HCT116 (cell line): ENCODE measurements at regions not wholly inside any gene's neighbourhood (a gene's known extent, or its start where the extent isn't known, plus 50 kb on each side); places are given as distances from the start of the nearest gene placed in this dataset.

ENCODE experiments used
- ATAC-seq: fragments of 200-7000 bp; cut with Tn5 transposase; 2 replicates; pipeline ENCODE4 v1.9.1; 2020; ENCODE audit warnings: mild to moderate bottlenecking, moderate library complexity
- BruUV-seq: library from RNA; stranded (reverse); fragments of 400-500 nt; replicated peaks from 2 replicates; lab custom pipeline; 2021; lab: Mats Ljungman, UMichigan
- CTCF ChIA-PET: fragments of 300-600 bp; sonication (Branson Sonifier 250); formaldehyde crosslinking; loops from one replicate; lab custom pipeline; 2021; ENCODE audit warnings: antibody characterized with exemption; lab: Charles Lee
- POLR2A ChIA-PET: fragments of 300-600, 350-600 bp; sonication (Branson Sonifier 250); formaldehyde crosslinking; loops from one replicate; lab custom pipeline; 2021; ENCODE audit warnings: antibody characterized with exemption; lab: Charles Lee
- RAD21 ChIA-PET, 2 experiments: fragments of 300-600 bp; sonication (Branson Sonifier 250); formaldehyde crosslinking; loops; one replicate each; lab custom pipeline; 2023; ENCODE audit warnings: low total read pairs in 2 of 2; ENCODE audit not compliant: uncharacterized antibody in 2 of 2, unreplicated experiment in 2 of 2, low non-redundant PET in 1 of 2; lab: Charles Lee
- DNase-seq: peaks from one replicate; pipeline ENCODE4 v3.0.0-alpha.2; 2010; ENCODE audit warnings: low read depth, low spot score
- H2AFZ ChIP-seq: fragments of 200-600 bp; shearing (Covaris generic), sonication (generic); 2 replicates; pipeline ENCODE4 v1.6.1; 2017; ENCODE audit warnings: low read depth, mixed run types, mixed read lengths, antibody characterized with exemption, low read length; ENCODE audit not compliant: poor library complexity, severe bottlenecking
- H3K27ac ChIP-seq: 2 replicates; pipeline ENCODE4 v1.5.1; 2012; ENCODE audit warnings: low read depth, low read length
- H3K27me3 ChIP-seq: fragments of 200-600 bp; sonication (generic); 2 replicates; pipeline ENCODE4 v1.6.1; 2016; ENCODE audit warnings: mixed run types, low read length, mixed read lengths; ENCODE audit not compliant: insufficient read depth
- H3K36me3 ChIP-seq, 2 experiments: fragments of 200-500 bp in 1 of 2; fragments of 200-600 bp in 1 of 2; sonication (Bioruptor generic) in 1 of 2; sonication (generic) in 1 of 2; 2 replicates each; pipeline versions ENCODE4 v1.5.1 to v1.6.1; 2014 to 2016; ENCODE audit warnings: low read length in 2 of 2, inconsistent platforms in 1 of 2, mixed read lengths in 1 of 2, mixed run types in 1 of 2; ENCODE audit not compliant: insufficient read depth in 2 of 2, control insufficient read depth in 1 of 2
- H3K4me1 ChIP-seq, 2 experiments: fragments of 200-600 bp in 1 of 2; sonication (generic) in 1 of 2; 2 replicates each; pipeline versions ENCODE4 v1.5.1 to v1.6.1; 2012 to 2017; ENCODE audit warnings: low read length in 2 of 2, inconsistent platforms in 1 of 2, mild to moderate bottlenecking in 1 of 2, mixed read lengths in 1 of 2, mixed run types in 1 of 2, moderate library complexity in 1 of 2; ENCODE audit not compliant: insufficient read depth in 2 of 2, control insufficient read depth in 1 of 2
- H3K4me2 ChIP-seq: fragments of 200-600 bp; sonication (generic); 2 replicates; pipeline ENCODE4 v1.6.1; 2017; ENCODE audit warnings: mixed run types, low read length, mixed read lengths
- H3K4me3 ChIP-seq, 2 experiments: fragments of 200-600 bp in 1 of 2; sonication (generic) in 1 of 2; replicated peaks in 1 of 2; 2 replicates each; pipeline ENCODE4 v1.5.1; 2011 to 2016; ENCODE audit warnings: low read length in 2 of 2, control low read depth in 1 of 2, low read depth in 1 of 2, mild to moderate bottlenecking in 1 of 2, mixed read lengths in 1 of 2, mixed run types in 1 of 2
- H3K79me2 ChIP-seq: fragments of 200-600 bp; sonication (generic); 2 replicates; pipeline ENCODE4 v1.6.1; 2017; ENCODE audit warnings: mild to moderate bottlenecking, mixed run types, low read length, moderate library complexity, mixed read lengths; ENCODE audit not compliant: insufficient read depth
- H3K9ac ChIP-seq: fragments of 200-600 bp; sonication (generic); 2 replicates; pipeline ENCODE4 v1.6.1; 2016; ENCODE audit warnings: low read length, mixed read lengths
- H3K9me2 ChIP-seq: fragments of 200-600 bp; sonication (generic), shearing (Covaris generic); 2 replicates; pipeline ENCODE4 v1.6.1; 2017; ENCODE audit warnings: mixed run types, mild to moderate bottlenecking, moderate library complexity; ENCODE audit not compliant: insufficient read depth
- H3K9me3 ChIP-seq, 2 experiments: fragments of 200-500 bp in 1 of 2; fragments of 200-600 bp in 1 of 2; sonication (Bioruptor generic) in 1 of 2; sonication (generic) in 1 of 2; 2 replicates each; pipeline ENCODE4 v1.6.1; 2014 to 2017; ENCODE audit warnings: low read length in 2 of 2, mixed read lengths in 2 of 2, inconsistent platforms in 1 of 2, low read depth in 1 of 2, mild to moderate bottlenecking in 1 of 2, mixed run types in 1 of 2, moderate library complexity in 1 of 2; ENCODE audit not compliant: control insufficient read depth in 1 of 2, insufficient read depth in 1 of 2
- H4K20me1 ChIP-seq: fragments of 200-600 bp; sonication (generic), shearing (Covaris generic); 2 replicates; pipeline ENCODE4 v1.6.1; 2017; ENCODE audit warnings: mixed run types, mild to moderate bottlenecking, moderate library complexity; ENCODE audit not compliant: insufficient read depth
- CBX3 ChIP-seq: IDR thresholded peaks from 2 replicates; pipeline ENCODE4 v1.6.1; 2012; ENCODE audit warnings: low read depth
- CEBPB ChIP-seq: IDR thresholded peaks from 2 replicates; pipeline ENCODE4 v1.6.1; 2012; ENCODE audit warnings: low read depth
- ELF1 ChIP-seq: IDR thresholded peaks from 2 replicates; pipeline ENCODE4 v1.6.1; 2012; ENCODE audit warnings: low read depth, borderline replicate concordance
- EZH2phosphoT487 ChIP-seq: fragments of 200-600 bp; IDR thresholded peaks from 2 replicates; pipeline ENCODE4 v1.6.1; 2018; ENCODE audit warnings: antibody characterized with exemption, borderline replicate concordance
- FOSL1 ChIP-seq: IDR thresholded peaks from 2 replicates; pipeline ENCODE4 v1.6.1; 2012; ENCODE audit warnings: low read depth
- POLR2AphosphoS5 ChIP-seq: IDR thresholded peaks from 2 replicates; pipeline ENCODE4 v1.6.1; 2011; ENCODE audit warnings: mild to moderate bottlenecking, low read depth, low read length, moderate library complexity
- RAD21 ChIP-seq: IDR thresholded peaks from 2 replicates; pipeline ENCODE4 v1.6.1; 2012; ENCODE audit warnings: low read depth, mild to moderate bottlenecking
- SIN3A ChIP-seq: IDR thresholded peaks from 2 replicates; pipeline ENCODE4 v1.6.1; 2012; ENCODE audit warnings: low read depth
- SP1 ChIP-seq: IDR thresholded peaks from 2 replicates; pipeline ENCODE4 v1.6.1; 2012; ENCODE audit warnings: low read depth
- YY1 ChIP-seq: IDR thresholded peaks from 2 replicates; pipeline ENCODE4 v1.6.1; 2011; ENCODE audit warnings: low read length, low read depth, moderate library complexity, mild to moderate bottlenecking; ENCODE audit not compliant: insufficient replicate concordance; ENCODE audit errors: extremely low read depth
- ZFX ChIP-seq: fragments of 450-650 bp; IDR thresholded peaks from 2 replicates; pipeline ENCODE4 v1.6.1; 2017
- intact Hi-C: fragments of 100-400 bp; cut with micrococcal nuclease; formaldehyde crosslinking; loops from 2 replicates; pipeline ENCODE4 v1.10.0; 2022
- TF ChIP-seq, protein P1 (sequence below): IDR thresholded peaks from 2 replicates; pipeline ENCODE4 v1.6.1; 2012

DNA sequence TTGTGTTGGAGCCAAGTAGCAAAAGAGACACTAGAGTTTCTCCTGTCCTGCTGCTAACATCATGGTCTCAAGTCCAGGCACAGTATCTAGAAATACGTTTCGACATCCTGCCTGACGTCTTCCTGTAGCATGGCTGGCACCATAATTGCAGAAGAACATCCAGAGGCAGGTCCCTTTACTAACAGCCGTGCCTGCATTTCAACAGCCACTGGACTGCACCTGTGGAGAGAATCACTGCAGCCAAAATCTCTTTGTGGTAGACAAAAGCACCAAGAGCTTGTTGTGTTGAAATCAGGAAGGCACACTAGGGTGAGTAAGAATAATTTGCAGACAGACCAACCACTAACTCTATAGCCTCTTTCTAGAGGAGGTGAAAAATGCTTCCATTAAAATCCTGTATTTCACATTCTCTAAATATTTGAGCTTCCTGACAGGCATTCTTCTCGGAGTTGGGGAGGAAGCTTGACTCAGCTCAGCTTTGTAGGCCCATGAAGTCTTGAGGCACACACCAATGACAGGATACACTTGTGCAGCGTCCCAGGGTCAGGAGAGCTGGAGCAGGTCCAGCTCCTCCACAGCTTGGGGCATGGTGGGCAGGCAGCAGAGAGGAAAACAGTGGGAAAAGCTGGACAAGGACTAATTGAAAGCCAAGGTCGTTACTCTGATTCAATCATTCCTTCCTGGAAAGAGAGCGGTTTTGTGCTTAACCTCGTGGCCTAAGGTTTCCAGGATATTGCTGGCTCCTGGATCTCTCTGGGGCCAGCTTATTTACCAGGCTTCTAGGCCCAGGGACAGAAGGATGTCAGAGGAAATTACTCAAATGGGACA is 244.9 kb downstream of the FAM43A start:
- ATAC-seq (no peak), DNase-seq (no peak)
- H3K27ac ChIP-seq: no peak overlapping the region

DNA sequence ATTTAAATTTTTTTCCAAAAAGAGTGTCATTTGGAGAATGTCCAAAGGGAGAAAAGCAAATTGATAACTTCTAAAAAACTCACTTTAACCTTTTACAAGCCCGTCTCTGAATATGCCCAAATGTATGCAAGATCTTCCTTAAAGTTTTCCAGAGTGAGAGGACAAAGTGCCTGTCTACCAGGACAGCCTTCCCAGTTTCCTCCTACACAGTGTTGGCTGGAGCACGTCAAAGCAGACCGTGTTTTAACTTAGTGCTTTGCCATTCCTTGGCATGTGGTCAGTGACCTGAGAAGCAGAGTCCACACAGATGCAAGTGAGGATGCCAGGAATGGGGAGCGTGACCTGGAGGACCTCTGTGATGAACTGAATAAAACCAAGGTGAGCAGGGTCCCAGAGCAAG is 245.7 kb downstream of the FAM43A start:
- ChIA-PET CTCF (no interaction called here), POLR2A (no interaction called here), RAD21 (no interaction called here)
- Histone ChIP-seq H3K27ac (no peak overlapping the region), H2AFZ (no peak overlapping the region), H3K9me2 (no peaks in the 10 kb centered on the region), H3K4me1 (no peaks in the 10 kb centered on the region), H3K27me3 (no peaks in the 10 kb centered on the region), H3K9me3 (no peaks in the 10 kb centered on the region; a peak in 1 of 4 replicates), H4K20me1 (no peaks in the 10 kb centered on the region), H3K9ac (no peak overlapping the region), H3K36me3 (no peaks in the 10 kb centered on the region), H3K4me2 (no peak overlapping the region), H3K4me3 (no peak overlapping the region), H3K79me2 (no peaks in the 10 kb centered on the region)
- intact Hi-C loops: no loop called here
- DNase-seq (no peak), ATAC-seq (no peak)
- BruUV-seq: no TSS peak
- TF ChIP-seq FOSL1: no peak
- TF ChIP-seq, protein P1, sequence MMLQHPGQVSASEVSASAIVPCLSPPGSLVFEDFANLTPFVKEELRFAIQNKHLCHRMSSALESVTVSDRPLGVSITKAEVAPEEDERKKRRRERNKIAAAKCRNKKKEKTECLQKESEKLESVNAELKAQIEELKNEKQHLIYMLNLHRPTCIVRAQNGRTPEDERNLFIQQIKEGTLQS: no peak
- no peak for TF ChIP-seq ELF1
- TF ChIP-seq POLR2AphosphoS5: no peak
- TF ChIP-seq ZFX: no peak
- no peak for TF ChIP-seq EZH2phosphoT487
- no peak for TF ChIP-seq RAD21
- no peak for TF ChIP-seq YY1

More for the DNA sequence above, 244.9 kb downstream of the FAM43A start:
- Histone ChIP-seq H2AFZ (no peak overlapping the region), H3K9me3 (no peaks in the 10 kb centered on the region; a peak in 1 of 4 replicates), H3K9me2 (no peaks in the 10 kb centered on the region), H3K4me2 (no peak overlapping the region), H3K4me3 (no peak overlapping the region), H3K36me3 (no peaks in the 10 kb centered on the region), H3K79me2 (no peaks in the 10 kb centered on the region), H3K27me3 (no peaks in the 10 kb centered on the region), H3K9ac (no peak overlapping the region), H4K20me1 (no peaks in the 10 kb centered on the region), H3K4me1 (no peaks in the 10 kb centered on the region)
- intact Hi-C loops: no loop called here
- no TSS peak for BruUV-seq
- ChIA-PET RAD21 (no interaction called here), CTCF (no interaction called here), POLR2A (no interaction called here)
- TF ChIP-seq CEBPB (no peak), YY1 (no peak), SIN3A (no peak), EZH2phosphoT487 (no peak), CBX3 (no peak), SP1 (no peak)
